Right lobe of liver (tissue), 6 donors: ENCODE measurements at regions not wholly inside any gene's neighbourhood (a gene's known extent, or its start where the extent isn't known, plus 50 kb on each side); places are given as distances from the start of the nearest gene placed in this dataset.
"Not testable (repeated sequence)": the region's sequence is repeated elsewhere in the genome, so short reads cannot be mapped to it uniquely, and the experiment has no call there.

Source experiments
- ATAC-seq, 4 donors: fragments of 200-7000 bp; cut with Tn5 transposase; one replicate each; pipeline ENCODE4 v1.9.1; 2020; ENCODE audit warnings: mild to moderate bottlenecking in 4 of 4, moderate library complexity in 4 of 4
- DNase-seq, 3 donors: peaks; one replicate each; pipeline ENCODE4 v3.0.0-alpha.2; 2020
- H3K27ac ChIP-seq, 3 donors: fragments of 200-600 bp; one replicate each; pipeline ENCODE4 v1.8.0; 2022
- H3K27me3 ChIP-seq, 2 donors: fragments of 200-600 bp; one replicate each; pipeline ENCODE4 v1.8.0; 2022
- H3K36me3 ChIP-seq, 4 donors: fragments of 200-600 bp; sonication (generic) in 1 of 4; one replicate each; pipeline versions ENCODE4 v1.5.1 to v1.8.0; 2017 to 2022; ENCODE audit warnings: control low read depth in 1 of 4
- H3K4me1 ChIP-seq, 4 donors: fragments of 200-600 bp; sonication (generic) in 1 of 4; one replicate each; pipeline versions ENCODE4 v1.5.1 to v1.8.0; 2017 to 2022; ENCODE audit warnings: control low read depth in 1 of 4
- H3K4me3 ChIP-seq, 3 donors: fragments of 200-600 bp; one replicate each; pipeline ENCODE4 v1.8.0; 2022
- H3K9me3 ChIP-seq, 4 donors: fragments of 200-600 bp; sonication (generic) in 1 of 4; one replicate each; pipeline versions ENCODE4 v1.5.1 to v1.8.0; 2017 to 2022; ENCODE audit warnings: control low read depth in 1 of 4
- CTCF ChIP-seq, 4 donors: fragments of 200-600 bp in 3 of 4; fragments of 450-650 bp in 1 of 4; IDR thresholded peaks; one replicate each; pipeline versions ENCODE4 v1.5.1 to v1.8.0; 2016 to 2022; ENCODE audit warnings: antibody characterized with exemption in 4 of 4, mild to moderate bottlenecking in 2 of 4
- POLR2A ChIP-seq: fragments of 450-650 bp; IDR thresholded peaks from one replicate; pipeline ENCODE4 v1.6.1; 2017; ENCODE audit warnings: antibody characterized with exemption, mild to moderate bottlenecking
- WGBS: methylation state at CpG from one replicate; pipeline ENCODE4 v1.1.6; 2018; ENCODE audit warnings: low coverage, low lambda C conversion rate; ENCODE audit not compliant: insufficient coverage; ENCODE audit errors: missing lambda C conversion rate; 5-methylcytosine and 5-hydroxymethylcytosine counted together
- intact Hi-C, 2 donors: fragments of 100-400 bp; cut with DNase I; formaldehyde crosslinking; loops; one replicate each; pipeline versions ENCODE4 v1.11.2 to v1.14.1; 2022
- donor health status: DM: no; HTN: yes; CAD: no.
- donor health status: DM: no; HTN: no; CAD: no.
- donor health status: DM: no; HTN: no; CAD: no.
- donor health status: DM: no; HTN: yes; CAD: no.
- donor health status: DM: no; HTN: yes; CAD: no.

GRCh38 chr2:49719241-49719640, 564.9 kb upstream of the FSHR start:
- H3K4me3 ChIP-seq: no peak overlapping the region
- H3K27me3 ChIP-seq: no peaks in the 10 kb centered on the region
- no peak overlapping the region for H3K27ac ChIP-seq
- DNase-seq: no peak
- intact Hi-C loops: no loop called here
- no peak for TF ChIP-seq POLR2A
- TF ChIP-seq CTCF (IDR thresholded peaks at IDR 0.05): no peak
- H3K36me3 ChIP-seq: no peaks in the 10 kb centered on the region
- no peak for ATAC-seq
- no peaks in the 10 kb centered on the region for H3K4me1 ChIP-seq
- H3K9me3 ChIP-seq: no peaks in the 10 kb centered on the region

- WGBS: 27% methylated on average over 4 of the region's 4 CpGs
- H3K36me3 ChIP-seq: no peaks in the 10 kb centered on the region
- intact Hi-C loops: no loop called here
- ATAC-seq (no peak), DNase-seq (no peak)
- no peak overlapping the region for H3K27ac ChIP-seq
- H3K9me3 ChIP-seq: no peaks in the 10 kb centered on the region
- H3K4me3 ChIP-seq: no peak overlapping the region
- TF ChIP-seq POLR2A (no peak), CTCF (IDR thresholded peaks at IDR 0.05) (no peak)
- no peaks in the 10 kb centered on the region for H3K4me1 ChIP-seq
- H3K27me3 ChIP-seq: no peaks in the 10 kb centered on the region
These were observed 561.3 kb upstream of the FSHR start for GRCh38 chr2:49715597-49715996.

- no peak overlapping the region for H3K4me3 ChIP-seq
- no peak for TF ChIP-seq CTCF (IDR thresholded peaks at IDR 0.05)
- no peak for TF ChIP-seq POLR2A
- no peaks in the 10 kb centered on the region for H3K4me1 ChIP-seq
- no peaks in the 10 kb centered on the region for H3K9me3 ChIP-seq
- intact Hi-C loops: no loop called here
- no peaks in the 10 kb centered on the region for H3K36me3 ChIP-seq
- no peak for DNase-seq
- H3K27ac ChIP-seq: no peak overlapping the region
- 20% methylated on average over 1 of the region's 2 CpGs for WGBS
- H3K27me3 ChIP-seq: no peaks in the 10 kb centered on the region
- no peak for ATAC-seq
These were observed 560.1 kb upstream of the FSHR start for GRCh38 chr2:49714454-49714853.

GRCh38 chr2:49702740-49703139, 548.4 kb upstream of the FSHR start:
- 35% methylated on average over 3 of the region's 3 CpGs for WGBS
- TF ChIP-seq POLR2A (no peak), CTCF (IDR thresholded peaks at IDR 0.05) (no peak)
- intact Hi-C loops: no loop called here
- no peaks in the 10 kb centered on the region for H3K36me3 ChIP-seq
- ATAC-seq (no peak), DNase-seq (no peak)
- H3K4me3 ChIP-seq: no peak overlapping the region
- no peaks in the 10 kb centered on the region for H3K9me3 ChIP-seq
- H3K27ac ChIP-seq: no peak overlapping the region
- no peaks in the 10 kb centered on the region for H3K27me3 ChIP-seq
- no peaks in the 10 kb centered on the region for H3K4me1 ChIP-seq

GRCh38 chr2:49693961-49694360, 539.6 kb upstream of the FSHR start:
- Histone ChIP-seq H3K4me3 (no peak overlapping the region), H3K27ac (no peak overlapping the region), H3K27me3 (no peaks in the 10 kb centered on the region), H3K4me1 (no peaks in the 10 kb centered on the region), H3K9me3 (no peaks in the 10 kb centered on the region), H3K36me3 (no peaks in the 10 kb centered on the region)
- ATAC-seq (no peak), DNase-seq (no peak)
- intact Hi-C loops: no loop called here
- TF ChIP-seq POLR2A (no peak), CTCF (IDR thresholded peaks at IDR 0.05) (no peak)

- H3K36me3 ChIP-seq, H3K27ac ChIP-seq, DNase-seq, H3K27me3 ChIP-seq, H3K4me3 ChIP-seq, ATAC-seq, intact Hi-C loops, H3K4me1 ChIP-seq, H3K9me3 ChIP-seq: not testable (repeated sequence)
- WGBS: 78% methylated on average over 2 of the region's 2 CpGs
These were observed 537.7 kb upstream of the FSHR start for GRCh38 chr2:49692022-49692421.
